GM23338 (cell line): ENCODE measurements at regions not wholly inside any gene's neighbourhood (a gene's known extent, or its start where the extent isn't known, plus 50 kb on each side); places are given as distances from the start of the nearest gene placed in this dataset.

Experiments used
- ATAC-seq: fragments of 200-7000 bp; cut with Tn5 transposase; 3 replicates; pipeline ENCODE4 v1.9.1; 2020
- DNase-seq: peaks from one replicate; pipeline ENCODE4 v3.0.0-alpha.2; 2015; ENCODE audit warnings: low spot score
- H2AFZ ChIP-seq: fragments of 200-600 bp; sonication (generic); 2 replicates; pipeline ENCODE4 v1.8.0; 2016; ENCODE audit warnings: antibody characterized with exemption, mild to moderate bottlenecking, moderate library complexity
- H3F3A ChIP-seq: fragments of 200-600 bp; sonication (generic); replicated peaks from 2 replicates; pipeline ENCODE4 v1.8.0; 2017; ENCODE audit warnings: antibody characterized with exemption, mixed run types, low read depth
- H3K27ac ChIP-seq: fragments of 200-600 bp; sonication (generic); 2 replicates; pipeline ENCODE4 v1.6.1; 2016; ENCODE audit warnings: low read depth
- H3K27me3 ChIP-seq: fragments of 200-600 bp; sonication (generic); 2 replicates; pipeline ENCODE4 v1.8.0; 2016; ENCODE audit warnings: mild to moderate bottlenecking, mixed run types, moderate library complexity; ENCODE audit not compliant: insufficient read depth
- H3K36me3 ChIP-seq: fragments of 200-600 bp; sonication (generic); 2 replicates; pipeline ENCODE4 v1.8.0; 2016; ENCODE audit warnings: mild to moderate bottlenecking; ENCODE audit not compliant: insufficient read depth
- H3K4me1 ChIP-seq: fragments of 200-600 bp; sonication (generic); 2 replicates; pipeline ENCODE4 v1.8.0; 2016; ENCODE audit warnings: mild to moderate bottlenecking, moderate library complexity; ENCODE audit not compliant: insufficient read depth
- H3K4me2 ChIP-seq: fragments of 200-600 bp; sonication (generic); 2 replicates; pipeline ENCODE4 v1.7.1; 2017; ENCODE audit warnings: mixed run types
- H3K4me3 ChIP-seq: fragments of 200-600 bp; sonication (generic); 2 replicates; pipeline ENCODE4 v1.6.1; 2016; ENCODE audit warnings: mixed run types
- H3K79me2 ChIP-seq: fragments of 200-600 bp; sonication (generic); replicated peaks from 2 replicates; pipeline ENCODE4 v1.8.0; 2017; ENCODE audit warnings: mild to moderate bottlenecking; ENCODE audit not compliant: insufficient read depth
- H3K9me2 ChIP-seq: fragments of 200-600 bp; sonication (generic); 2 replicates; pipeline ENCODE4 v1.8.0; 2017; ENCODE audit not compliant: insufficient read depth
- H4K20me1 ChIP-seq: fragments of 200-600 bp; sonication (generic); replicated peaks from 2 replicates; pipeline ENCODE4 v1.8.0; 2017; ENCODE audit warnings: mild to moderate bottlenecking; ENCODE audit not compliant: insufficient read depth
- H3K27ac Mint-ChIP-seq: 2 replicates; pipeline ENCODE4 v1.8.0; 2020; ENCODE audit warnings: inconsistent platforms, mild to moderate bottlenecking, moderate library complexity, mixed read lengths
- H3K27me3 Mint-ChIP-seq: 3 replicates; pipeline ENCODE4 v1.8.0; 2022; ENCODE audit warnings: low read depth, mild to moderate bottlenecking, moderate library complexity, mixed read lengths, inconsistent platforms; ENCODE audit not compliant: insufficient read depth, poor library complexity
- H3K36me3 Mint-ChIP-seq: 3 replicates; pipeline ENCODE4 v1.8.0; 2021; ENCODE audit warnings: low read depth, mild to moderate bottlenecking, inconsistent platforms, moderate library complexity, mixed read lengths
- H3K4me1 Mint-ChIP-seq: 3 replicates; pipeline ENCODE4 v1.8.0; 2020; ENCODE audit warnings: mild to moderate bottlenecking, inconsistent platforms, mixed read lengths
- H3K4me3 Mint-ChIP-seq: 3 replicates; pipeline ENCODE4 v1.8.0; 2021; ENCODE audit warnings: moderate library complexity, mild to moderate bottlenecking, inconsistent platforms, mixed read lengths
- H3K9me3 Mint-ChIP-seq: 3 replicates; pipeline ENCODE4 v1.8.0; 2020; ENCODE audit warnings: moderate library complexity, mild to moderate bottlenecking, inconsistent platforms, mixed read lengths
- CREB1 ChIP-seq: fragments of 250-450 bp; sonication (Bioruptor Pico); IDR thresholded peaks from 2 replicates; pipeline ENCODE4 v1.5.0; 2020; ENCODE audit warnings: low read depth, mild to moderate bottlenecking, moderate library complexity
- CTCF ChIP-seq, 2 experiments: fragments of 200-600 bp in 1 of 2; sonication (generic) in 1 of 2; conservative IDR thresholded peaks; 2 replicates each; pipeline versions ENCODE4 v1.5.1 to v1.6.1; 2016 to 2017; ENCODE audit warnings: antibody characterized with exemption in 2 of 2, low read depth in 2 of 2, mild to moderate bottlenecking in 2 of 2, moderate library complexity in 1 of 2
- ETS1 ChIP-seq: IDR thresholded peaks from 2 replicates; pipeline ENCODE4 v1.6.1; 2016; ENCODE audit warnings: antibody characterized with exemption
- EZH2 ChIP-seq: fragments of 200-600 bp; sonication (generic); IDR thresholded peaks from one replicate; pipeline ENCODE4 v1.8.0; 2017; ENCODE audit warnings: antibody characterized with exemption, mild to moderate bottlenecking, low read depth; ENCODE audit not compliant: unreplicated experiment
- EZH2phosphoT487 ChIP-seq: fragments of 200-600 bp; sonication (generic); IDR thresholded peaks from one replicate; pipeline ENCODE4 v1.8.1; 2018; ENCODE audit warnings: antibody characterized with exemption; ENCODE audit not compliant: unreplicated experiment
- JUNB ChIP-seq: IDR thresholded peaks from one replicate; pipeline ENCODE4 v1.6.1; 2016; ENCODE audit warnings: antibody characterized with exemption; ENCODE audit not compliant: unreplicated experiment
- NANOG ChIP-seq: IDR thresholded peaks from 2 replicates; pipeline ENCODE4 v1.6.1; 2016; ENCODE audit warnings: antibody characterized with exemption, borderline replicate concordance
- POLR2AphosphoS5 ChIP-seq: IDR thresholded peaks from 2 replicates; pipeline ENCODE4 v1.6.1; 2016; ENCODE audit warnings: antibody characterized with exemption, low read depth
- REST ChIP-seq: IDR thresholded peaks from one replicate; pipeline ENCODE4 v1.6.1; 2018; ENCODE audit warnings: antibody characterized with exemption; ENCODE audit not compliant: unreplicated experiment
- STAT1 ChIP-seq: IDR thresholded peaks from one replicate; pipeline ENCODE4 v1.6.1; 2016; ENCODE audit warnings: antibody characterized with exemption; ENCODE audit not compliant: unreplicated experiment
- ZNF114 ChIP-seq: fragments of 250-450 bp; sonication (Bioruptor Pico); IDR thresholded peaks from 2 replicates; pipeline ENCODE4 v1.5.0; 2020; ENCODE audit warnings: mild to moderate bottlenecking, moderate library complexity
- ZNF331 ChIP-seq: fragments of 250-450 bp; sonication (Bioruptor Pico); IDR thresholded peaks from 2 replicates; pipeline ENCODE4 v1.5.0; 2020; ENCODE audit warnings: low read depth, mild to moderate bottlenecking, moderate library complexity
- ZNF462 ChIP-seq: fragments of 250-450 bp; sonication (Bioruptor Pico); IDR thresholded peaks from 2 replicates; pipeline ENCODE4 v1.5.0; 2020; ENCODE audit warnings: mild to moderate bottlenecking, moderate library complexity

GRCh38 chr17:73823684-73824083, 179.4 kb upstream of the SDK2 start:
- H3F3A ChIP-seq, result no peaks in the 10 kb centered on the region
- H3K4me3 ChIP-seq, result no peak overlapping the region
- Mint-ChIP-seq H3K9me3 (peaks cover 22% of the 10 kb centered on the region), H3K27me3 (peaks cover 38% of the 10 kb centered on the region), H3K4me1 (peaks cover 56% of the 10 kb centered on the region), H3K4me3 (no peak overlapping the region), H3K36me3 (peaks cover 14% of the 10 kb centered on the region), H3K27ac (no peak overlapping the region)
- no peak overlapping the region for H3K27ac ChIP-seq
- no peak overlapping the region for H2AFZ ChIP-seq
- H3K36me3 ChIP-seq, result peaks cover 1% of the 10 kb centered on the region; the same call in 1 of the 2 replicates
- TF ChIP-seq ZNF331 (CRISPR knock-in tag), result no peak
- TF ChIP-seq NANOG, result no peak
- no peak for TF ChIP-seq CTCF (conservative IDR thresholded peaks at IDR 0.05; ENCODE audit: low read depth in 2 of 2)
- no peak for TF ChIP-seq STAT1
- TF ChIP-seq CREB1 (CRISPR knock-in tag), result no peak
- no peak for TF ChIP-seq EZH2phosphoT487
- no peak for TF ChIP-seq POLR2AphosphoS5
- no peak for TF ChIP-seq ZNF462
- no peak for TF ChIP-seq ETS1
- no peak for TF ChIP-seq EZH2
- TF ChIP-seq JUNB, result no peak
- no peak for TF ChIP-seq ZNF114
- no peak for TF ChIP-seq REST
- H4K20me1 ChIP-seq, result no peaks in the 10 kb centered on the region
- no peaks in the 10 kb centered on the region for H3K79me2 ChIP-seq
- H3K4me2 ChIP-seq, result no peak overlapping the region
- H3K4me1 ChIP-seq, result peaks cover 24% of the 10 kb centered on the region
- DNase-seq (no peak), ATAC-seq (no peak)
- H3K9me2 ChIP-seq, result no peaks in the 10 kb centered on the region
- peaks cover 25% of the 10 kb centered on the region for H3K27me3 ChIP-seq
